Stimulated activated CD8-positive, alpha-beta memory T cell treated with anti-CD3 and anti-CD28 coated beads, Interleukin-4, amount 100 ng/mL, for 1 hour (primary cell): ENCODE measurements at regions not wholly inside any gene's neighbourhood (a gene's known extent, or its start where the extent isn't known, plus 50 kb on each side); places are given as distances from the start of the nearest gene placed in this dataset.

Source experiments
- DNase-seq, 2 donors: peaks; one replicate each; pipeline ENCODE4 v3.0.0-alpha.2; 2020; ENCODE audit warnings: low read depth in 2 of 2, low spot score in 1 of 2

- DNase-seq: no peak
Observed at GRCh38 chr15:58294681-58295254, 137.0 kb upstream of the LIPC start.

- no peak for DNase-seq
Observed at GRCh38 chr15:58295637-58296215, 136.1 kb upstream of the LIPC start.

DNA sequence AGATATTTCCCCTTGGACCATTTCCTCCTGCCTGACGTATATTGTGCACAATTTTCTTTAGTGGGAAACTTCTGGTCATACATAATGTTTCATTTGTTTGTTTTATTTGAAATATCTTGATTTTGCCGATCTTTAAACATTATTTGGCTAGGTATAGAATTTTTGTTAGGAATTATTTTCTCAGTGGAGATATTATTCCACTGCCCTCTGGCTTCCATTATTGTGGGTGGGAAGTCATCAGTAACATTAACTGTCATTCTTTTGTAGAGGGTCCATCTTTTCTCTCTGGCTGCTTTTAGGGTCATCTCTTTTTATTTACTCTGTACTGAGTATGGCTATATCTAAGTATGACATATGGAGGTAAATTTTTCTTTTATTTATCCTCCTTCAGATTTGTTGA, 135.5 kb upstream of the LIPC start:
- DNase-seq: no peak

DNA sequence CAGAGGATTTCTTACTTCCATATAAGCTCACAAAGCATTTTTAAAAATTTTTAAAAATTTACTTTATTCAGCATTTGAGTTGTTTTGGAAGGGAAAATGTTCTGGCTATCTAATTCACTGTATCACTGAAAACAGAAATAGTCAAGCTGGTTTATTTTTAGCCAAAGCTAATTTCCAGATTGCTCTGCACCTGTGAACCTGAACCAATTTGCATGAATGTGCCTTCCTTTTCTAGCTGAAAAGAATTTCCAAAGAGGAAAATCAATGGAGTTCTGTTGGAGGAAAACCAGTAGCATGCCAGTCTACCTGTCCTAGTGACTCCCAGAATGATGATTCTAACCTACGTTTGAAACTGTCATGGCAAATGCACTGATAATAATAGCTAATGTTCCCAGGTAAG, 134.2 kb upstream of the LIPC start:
- no peak for DNase-seq

- DNase-seq: no peak
Observed at GRCh38 chr15:58298879-58299850, 132.6 kb upstream of the LIPC start.

- DNase-seq: no peak
Observed at GRCh38 chr15:58302832-58303231, 129.0 kb upstream of the LIPC start.

- DNase-seq: no peak
Observed at GRCh38 chr15:58303236-58303635, 128.6 kb upstream of the LIPC start.

- DNase-seq: no peak
Observed at GRCh38 chr15:58306591-58307312, 125.0 kb upstream of the LIPC start.

DNA sequence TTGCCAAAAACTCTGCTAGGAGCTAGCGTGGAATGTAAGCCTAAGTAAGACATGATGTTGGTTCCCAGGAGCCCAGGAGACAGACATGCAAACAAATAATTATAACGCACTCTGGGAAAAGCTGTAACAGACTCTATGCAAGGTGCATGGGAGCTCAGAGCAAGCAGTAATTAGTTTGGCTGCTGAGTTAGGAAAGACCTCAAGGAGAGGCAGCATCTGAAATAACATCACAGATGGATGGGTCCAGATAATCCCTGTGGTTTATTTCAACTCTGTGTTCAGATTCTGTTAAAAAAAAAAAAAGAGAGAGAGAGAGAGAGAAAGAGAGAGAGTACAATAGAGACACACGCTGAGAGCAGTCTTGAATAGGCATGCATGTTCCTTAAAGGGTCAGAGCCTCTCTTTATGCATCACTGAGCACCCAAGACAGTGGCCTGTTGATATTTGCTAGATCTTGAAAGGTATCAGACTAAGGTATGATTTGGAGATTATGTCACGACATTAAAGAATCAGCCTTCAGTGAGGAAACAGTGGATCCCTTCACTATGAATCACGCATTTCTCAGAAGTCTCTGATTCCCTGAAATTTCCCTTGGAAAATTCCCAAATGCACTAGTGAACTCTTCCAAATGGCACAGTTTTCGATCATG, 124.4 kb upstream of the LIPC start:
- DNase-seq: no peak

DNA sequence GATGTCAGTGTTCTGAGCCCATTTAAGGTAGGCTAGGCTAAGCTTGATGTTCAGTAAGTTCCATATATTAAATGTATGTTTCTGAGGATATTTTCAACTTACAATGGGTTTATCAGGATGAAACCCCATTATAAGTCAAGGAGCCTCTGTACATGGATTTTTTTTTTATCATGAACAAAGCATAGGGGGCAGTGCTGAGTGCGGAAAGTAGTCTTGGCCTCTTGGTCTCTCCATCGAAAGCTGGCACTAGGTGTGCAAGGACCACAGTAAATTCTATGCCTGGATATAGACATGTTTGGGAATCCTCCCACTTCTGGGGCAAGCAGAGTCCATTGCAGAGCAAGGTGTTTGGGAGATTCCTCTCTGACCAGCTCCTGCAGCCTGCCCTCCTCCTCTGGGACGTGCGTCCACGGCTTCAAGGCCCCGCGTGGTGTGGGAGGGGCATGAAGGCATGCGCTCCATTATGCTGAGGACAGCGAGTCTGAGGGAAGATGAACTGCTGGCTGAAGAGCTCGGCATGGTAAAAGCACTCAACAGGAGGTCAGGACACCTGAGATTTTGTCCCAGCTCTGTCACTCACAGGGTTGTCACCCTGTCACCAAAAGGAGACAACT, 122.9 kb upstream of the LIPC start:
- DNase-seq: no peak

GRCh38 chr15:58309963-58310928, 121.5 kb upstream of the LIPC start:
- no peak for DNase-seq

GRCh38 chr15:58311556-58311955, 120.2 kb upstream of the LIPC start:
- DNase-seq: no peak

- DNase-seq: no peak
Observed at GRCh38 chr15:58312031-58312430, 119.8 kb upstream of the LIPC start.

- DNase-seq: no peak
Observed at GRCh38 chr15:58313304-58313703, 118.5 kb upstream of the LIPC start.

DNA sequence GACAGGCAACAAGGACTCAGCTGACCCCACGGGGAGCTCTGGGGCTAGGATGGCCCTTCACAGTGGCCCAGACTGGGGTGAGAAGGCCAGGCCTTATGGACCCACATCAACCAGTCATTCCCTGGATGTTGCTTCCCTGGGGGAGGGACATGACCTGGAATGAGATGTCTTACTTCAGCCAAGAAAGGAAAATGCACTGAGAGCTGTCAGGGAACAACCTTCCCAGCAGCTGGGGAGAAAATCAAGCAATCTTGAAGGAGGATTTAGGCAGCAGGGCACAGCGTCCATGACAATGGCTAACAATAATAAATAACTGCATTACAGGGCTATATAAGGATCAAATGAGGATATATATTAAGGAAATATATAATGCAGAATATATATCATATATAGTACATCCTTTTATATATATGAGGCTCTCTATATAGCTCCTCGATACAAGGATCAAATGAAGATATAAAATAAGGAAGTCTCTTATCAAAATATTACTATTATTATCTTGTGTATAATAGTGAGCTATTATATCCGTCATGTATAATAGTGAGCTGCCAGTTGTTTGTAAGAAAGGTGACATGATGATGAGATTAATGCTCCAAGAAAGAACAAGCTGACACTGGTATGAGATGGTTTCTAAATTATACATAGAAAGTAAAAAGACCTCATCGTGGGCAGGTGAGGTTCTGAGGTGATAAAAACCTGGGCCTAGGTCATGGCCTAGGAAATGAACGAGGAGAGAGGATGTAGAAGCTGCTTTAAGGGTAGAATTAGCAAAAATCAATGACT, 117.8 kb upstream of the LIPC start:
- DNase-seq: no peak

- no peak for DNase-seq
Observed at GRCh38 chr15:58314593-58315216, 117.1 kb upstream of the LIPC start.

- DNase-seq: no peak
Observed at GRCh38 chr15:58318517-58318916, 113.3 kb upstream of the LIPC start.

GRCh38 chr15:58321034-58321433, 110.8 kb upstream of the LIPC start:
- no peak for DNase-seq
